CD14-positive monocyte (primary cell): ENCODE measurements at regions not wholly inside any gene's neighbourhood (a gene's known extent, or its start where the extent isn't known, plus 50 kb on each side); places are given as distances from the start of the nearest gene placed in this dataset.

Experiments
- DNase-seq, 3 donors: peaks; one replicate each; pipeline ENCODE4 v3.0.0-alpha.2; 2011 to 2022
- H2AFZ ChIP-seq: 2 replicates; pipeline ENCODE4 v1.6.0; 2012; ENCODE audit warnings: mild to moderate bottlenecking, low read depth, low read length, inconsistent platforms; ENCODE audit not compliant: insufficient read depth, poor library complexity, severe bottlenecking
- H3K27ac ChIP-seq, 2 donors: 1 replicate in 1 of 2; 2 replicates in 1 of 2; pipeline ENCODE4 v1.5.1; 2012 to 2013; ENCODE audit warnings: low read length in 2 of 2, control low read depth in 1 of 2, inconsistent platforms in 1 of 2, low read depth in 1 of 2, mild to moderate bottlenecking in 1 of 2
- H3K27me3 ChIP-seq, 2 donors: one replicate each; pipeline versions ENCODE4 v1.6.0 to v1.6.1; 2011 to 2013; ENCODE audit warnings: low read length in 2 of 2; ENCODE audit not compliant: control insufficient read depth in 2 of 2, insufficient read depth in 2 of 2
- H3K36me3 ChIP-seq, 2 donors: replicated peaks in 1 of 2; 1 replicate in 1 of 2; 2 replicates in 1 of 2; pipeline versions ENCODE4 v1.5.1 to v1.6.1; 2012 to 2013; ENCODE audit warnings: low read length in 2 of 2, control low read depth in 1 of 2, inconsistent platforms in 1 of 2, mild to moderate bottlenecking in 1 of 2; ENCODE audit not compliant: insufficient read depth in 2 of 2, control insufficient read depth in 1 of 2
- H3K4me1 ChIP-seq, 2 donors: 1 replicate in 1 of 2; 2 replicates in 1 of 2; pipeline versions ENCODE4 v1.5.1 to v1.6.1; 2012 to 2013; ENCODE audit warnings: low read length in 2 of 2, control low read depth in 1 of 2, inconsistent platforms in 1 of 2, mild to moderate bottlenecking in 1 of 2, moderate library complexity in 1 of 2; ENCODE audit not compliant: insufficient read depth in 2 of 2, control insufficient read depth in 1 of 2
- H3K4me2 ChIP-seq: replicated peaks from 2 replicates; pipeline ENCODE3; 2012; ENCODE audit warnings: low read length, moderate library complexity, mild to moderate bottlenecking; ENCODE audit not compliant: poor library complexity, severe bottlenecking; ENCODE audit errors: extremely low read depth
- H3K4me3 ChIP-seq, 3 experiments: fragments of 200-600 bp in 1 of 3; sonication (generic) in 1 of 3; replicated peaks in 1 of 3; 1 replicate in 2 of 3; 2 replicates in 1 of 3; pipeline ENCODE4 v1.5.1; 2011 to 2013; ENCODE audit warnings: low read length in 3 of 3, mild to moderate bottlenecking in 3 of 3, control low read depth in 2 of 3, low read depth in 2 of 3, inconsistent platforms in 1 of 3, moderate library complexity in 1 of 3
- H3K79me2 ChIP-seq: 2 replicates; pipeline ENCODE4 v1.6.0; 2012; ENCODE audit warnings: mild to moderate bottlenecking, control low read depth, inconsistent platforms, low read length, moderate library complexity; ENCODE audit not compliant: insufficient read depth
- H3K9ac ChIP-seq: 2 replicates; pipeline ENCODE4 v1.6.0; 2017; ENCODE audit warnings: low read length, mild to moderate bottlenecking; ENCODE audit not compliant: insufficient read depth, poor library complexity, severe bottlenecking
- H3K9me3 ChIP-seq, 2 donors: replicated peaks in 1 of 2; 1 replicate in 1 of 2; 2 replicates in 1 of 2; pipeline versions ENCODE4 v1.5.1 to v1.6.1; 2012 to 2013; ENCODE audit warnings: low read length in 2 of 2, control low read depth in 1 of 2; ENCODE audit not compliant: control insufficient read depth in 1 of 2, insufficient read depth in 1 of 2
- H4K20me1 ChIP-seq: 2 replicates; pipeline ENCODE4 v1.6.0; 2012; ENCODE audit warnings: mild to moderate bottlenecking, low read length, control low read depth, moderate library complexity; ENCODE audit not compliant: insufficient read depth
- H3K27ac Mint-ChIP-seq, 7 donors: one replicate each; pipeline ENCODE4 v1.8.0; 2020; ENCODE audit warnings: mild to moderate bottlenecking in 7 of 7, mixed read lengths in 7 of 7, moderate library complexity in 6 of 7, inconsistent platforms in 2 of 7
- H3K27me3 Mint-ChIP-seq, 3 donors: one replicate each; pipeline ENCODE4 v1.8.0; 2021 to 2022; ENCODE audit warnings: low read depth in 3 of 3, mild to moderate bottlenecking in 3 of 3, mixed read lengths in 3 of 3, moderate library complexity in 3 of 3, inconsistent platforms in 1 of 3
- H3K36me3 Mint-ChIP-seq, 2 donors: one replicate each; pipeline ENCODE4 v1.8.0; 2020; ENCODE audit warnings: mixed read lengths in 2 of 2, inconsistent platforms in 1 of 2, mild to moderate bottlenecking in 1 of 2
- H3K4me1 Mint-ChIP-seq: one replicate; pipeline ENCODE4 v1.8.0; 2020; ENCODE audit warnings: mild to moderate bottlenecking, mixed read lengths
- H3K4me3 Mint-ChIP-seq, 2 donors: one replicate each; pipeline ENCODE4 v1.8.0; 2020; ENCODE audit warnings: mild to moderate bottlenecking in 2 of 2, mixed read lengths in 2 of 2, moderate library complexity in 1 of 2
- H3K9me3 Mint-ChIP-seq, 7 donors: one replicate each; pipeline ENCODE4 v1.8.0; 2020 to 2022; ENCODE audit warnings: mixed read lengths in 7 of 7, mild to moderate bottlenecking in 6 of 7, moderate library complexity in 6 of 7, inconsistent platforms in 2 of 7
- WGBS: methylation state at CpG from one replicate; pipeline ENCODE4 v1.1.5; 2013; ENCODE audit warnings: missing lambda C conversion rate; ENCODE audit not compliant: insufficient coverage; 5-methylcytosine and 5-hydroxymethylcytosine counted together
- intact Hi-C, 2 donors: fragments of 100-400 bp; cut with micrococcal nuclease; formaldehyde crosslinking; loops; one replicate each; pipeline versions ENCODE4 v1.15.0 to v1.15.1; 2023
- TF ChIP-seq, protein P1 (sequence below): fragments of 200-600 bp; IDR thresholded peaks from one replicate; pipeline ENCODE4 v1.8.0; 2022; ENCODE audit warnings: antibody characterized with exemption, mild to moderate bottlenecking

DNA sequence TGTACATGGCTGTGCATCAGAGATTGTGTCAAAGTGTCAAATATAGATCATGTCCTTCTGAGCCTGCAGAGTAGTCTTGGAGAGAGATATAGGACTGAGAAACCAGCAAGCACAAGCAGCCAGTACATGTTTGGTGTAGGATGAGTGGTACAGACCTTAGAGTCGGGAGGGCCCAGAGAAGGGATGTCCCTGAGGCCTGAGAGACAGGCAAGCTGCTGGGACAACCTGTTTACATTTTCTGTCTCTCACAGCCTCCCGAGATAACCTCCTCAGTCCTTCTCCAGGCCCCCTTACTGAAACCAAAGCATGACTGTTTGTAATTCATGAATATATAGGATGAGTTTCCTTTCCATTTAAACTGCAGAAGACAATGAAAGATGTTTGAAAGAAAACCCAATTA, 182.4 kb upstream of the STT3B start:
- WGBS = no CpG with 5 or more reads among the region's 2 CpGs

DNA sequence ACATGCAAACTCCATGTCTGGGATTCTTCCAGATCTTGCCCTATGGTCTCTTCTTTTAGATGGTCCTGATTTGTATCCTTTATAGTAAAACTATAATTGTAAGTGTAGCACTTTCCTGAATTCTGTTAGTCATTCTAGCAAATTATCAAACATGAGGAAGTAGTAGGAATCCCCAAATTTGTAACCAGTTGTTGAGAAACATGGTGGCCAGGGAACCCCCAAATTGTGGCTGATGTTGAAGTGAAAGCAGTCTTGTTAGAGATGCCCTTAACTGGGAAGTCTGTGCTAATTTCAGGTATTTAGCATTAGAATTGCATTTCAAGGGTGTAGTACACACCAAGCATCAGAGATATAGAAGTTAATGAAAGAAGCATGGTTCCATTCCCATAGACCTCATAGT, 180.4 kb upstream of the STT3B start:
- Histone ChIP-seq H3K4me2 (no peak overlapping the region), H3K79me2 (no peaks in the 10 kb centered on the region), H3K9me3 (peaks cover 0 to 4% of the 10 kb centered on the region in 2 donors), H4K20me1 (no peaks in the 10 kb centered on the region), H3K27ac (no peak overlapping the region), H3K27me3 (no peaks in the 10 kb centered on the region), H3K9ac (no peak overlapping the region), H3K36me3 (no peaks in the 10 kb centered on the region), H3K4me1 (no peaks in the 10 kb centered on the region), H2AFZ (no peak overlapping the region), H3K4me3 (no peak overlapping the region)
- no peaks in the 10 kb centered on the region for H3K27me3 Mint-ChIP-seq
- TF ChIP-seq, protein P1, sequence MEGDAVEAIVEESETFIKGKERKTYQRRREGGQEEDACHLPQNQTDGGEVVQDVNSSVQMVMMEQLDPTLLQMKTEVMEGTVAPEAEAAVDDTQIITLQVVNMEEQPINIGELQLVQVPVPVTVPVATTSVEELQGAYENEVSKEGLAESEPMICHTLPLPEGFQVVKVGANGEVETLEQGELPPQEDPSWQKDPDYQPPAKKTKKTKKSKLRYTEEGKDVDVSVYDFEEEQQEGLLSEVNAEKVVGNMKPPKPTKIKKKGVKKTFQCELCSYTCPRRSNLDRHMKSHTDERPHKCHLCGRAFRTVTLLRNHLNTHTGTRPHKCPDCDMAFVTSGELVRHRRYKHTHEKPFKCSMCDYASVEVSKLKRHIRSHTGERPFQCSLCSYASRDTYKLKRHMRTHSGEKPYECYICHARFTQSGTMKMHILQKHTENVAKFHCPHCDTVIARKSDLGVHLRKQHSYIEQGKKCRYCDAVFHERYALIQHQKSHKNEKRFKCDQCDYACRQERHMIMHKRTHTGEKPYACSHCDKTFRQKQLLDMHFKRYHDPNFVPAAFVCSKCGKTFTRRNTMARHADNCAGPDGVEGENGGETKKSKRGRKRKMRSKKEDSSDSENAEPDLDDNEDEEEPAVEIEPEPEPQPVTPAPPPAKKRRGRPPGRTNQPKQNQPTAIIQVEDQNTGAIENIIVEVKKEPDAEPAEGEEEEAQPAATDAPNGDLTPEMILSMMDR = no peak
- no peak overlapping the region for H3K4me3 Mint-ChIP-seq
- intact Hi-C loops = no loop called here
- no peaks in the 10 kb centered on the region for H3K36me3 Mint-ChIP-seq
- DNase-seq = peak in 1 of 3 donors; percentile 34
- H3K9me3 Mint-ChIP-seq = peaks cover 0 to 8% (median 5%) of the 10 kb centered on the region in 7 donors
- H3K27ac Mint-ChIP-seq = no peak overlapping the region
- H3K4me1 Mint-ChIP-seq = peaks cover 3% of the 10 kb centered on the region

More for the DNA sequence above, 182.4 kb upstream of the STT3B start:
- H3K9me3 Mint-ChIP-seq = peaks cover 0 to 8% (median 3%) of the 10 kb centered on the region in 7 donors
- intact Hi-C loops = no loop called here
- Histone ChIP-seq H3K9me3 (no peaks in the 10 kb centered on the region), H3K27me3 (no peaks in the 10 kb centered on the region), H3K4me3 (no peak overlapping the region), H3K4me2 (no peak overlapping the region), H3K27ac (no peak overlapping the region), H3K4me1 (no peaks in the 10 kb centered on the region), H3K36me3 (no peaks in the 10 kb centered on the region), H2AFZ (no peak overlapping the region), H3K79me2 (no peaks in the 10 kb centered on the region), H3K9ac (no peak overlapping the region), H4K20me1 (no peaks in the 10 kb centered on the region)
- DNase-seq = no peak
- TF ChIP-seq, protein P1 = no peak
- no peaks in the 10 kb centered on the region for H3K27me3 Mint-ChIP-seq
- H3K4me1 Mint-ChIP-seq = no peaks in the 10 kb centered on the region
- no peak overlapping the region for H3K4me3 Mint-ChIP-seq
- no peak overlapping the region for H3K27ac Mint-ChIP-seq
- H3K36me3 Mint-ChIP-seq = no peaks in the 10 kb centered on the region
